T-cell (primary cell): ENCODE measurements at regions not wholly inside any gene's neighbourhood (a gene's known extent, or its start where the extent isn't known, plus 50 kb on each side); places are given as distances from the start of the nearest gene placed in this dataset.

ENCODE experiments used
- ATAC-seq, 4 experiments: fragments of 200-7000 bp in 3 of 4; fragments of 150-1000 bp in 1 of 4; cut with Tn5 transposase; replicated peaks in 1 of 4; 1 replicate in 3 of 4; 2 replicates in 1 of 4; pipeline ENCODE4 v1.10.0; 2021; ENCODE audit warnings: moderate library complexity in 3 of 4, mild to moderate bottlenecking in 2 of 4, moderate number of reproducible peaks in 1 of 4
- CTCF ChIA-PET, 2 donors: fragments of 300-600 bp; sonication (Branson Sonifier 250); formaldehyde crosslinking; loops; one replicate each; lab custom pipeline; 2022; ENCODE audit warnings: antibody characterized with exemption in 2 of 2; lab: Charles Lee
- POLR2A ChIA-PET, 2 donors: fragments of 300-600 bp; sonication (Branson Sonifier 250); formaldehyde crosslinking; loops; one replicate each; lab custom pipeline; 2022; ENCODE audit warnings: antibody characterized with exemption in 2 of 2; lab: Charles Lee
- DNase-seq, 35 experiments: peaks; one replicate each; pipeline versions ENCODE4 v3.0.0 to v3.0.0-alpha.2; 2013 to 2023
- H3K27ac ChIP-seq: one replicate; pipeline ENCODE4 v1.5.1; 2013; ENCODE audit warnings: low read length
- H3K27me3 ChIP-seq, 2 experiments: replicated peaks in 1 of 2; 1 replicate in 1 of 2; 2 replicates in 1 of 2; pipeline versions ENCODE4 v1.6.1 to v1.7.0; 2013; ENCODE audit warnings: low read length in 1 of 2, mixed read lengths in 1 of 2; ENCODE audit not compliant: control insufficient read depth in 2 of 2, insufficient read depth in 2 of 2; ENCODE audit errors: extremely low read depth in 1 of 2
- H3K36me3 ChIP-seq, 2 donors: 1 replicate in 1 of 2; 2 replicates in 1 of 2; pipeline versions ENCODE4 v1.6.1 to v1.7.0; 2013; ENCODE audit warnings: low read length in 1 of 2; ENCODE audit not compliant: control insufficient read depth in 2 of 2, insufficient read depth in 1 of 2; ENCODE audit errors: extremely low read depth in 1 of 2
- H3K4me1 ChIP-seq, 2 experiments: 1 replicate in 1 of 2; 2 replicates in 1 of 2; pipeline versions ENCODE4 v1.6.1 to v1.7.0; 2013; ENCODE audit warnings: low read length in 2 of 2, mixed read lengths in 1 of 2; ENCODE audit not compliant: insufficient read depth in 2 of 2, control insufficient read depth in 1 of 2; ENCODE audit errors: extremely low read depth in 1 of 2
- H3K4me3 ChIP-seq, 2 donors: 1 replicate in 1 of 2; 2 replicates in 1 of 2; pipeline versions ENCODE4 v1.5.1 to v1.7.0; 2013; ENCODE audit warnings: mild to moderate bottlenecking in 2 of 2, low read length in 1 of 2, moderate library complexity in 1 of 2; ENCODE audit not compliant: control insufficient read depth in 1 of 2; ENCODE audit errors: extremely low read depth in 1 of 2
- H3K9me3 ChIP-seq: 2 replicates; pipeline ENCODE4 v1.7.0; 2013
- H3K27ac Mint-ChIP-seq, 2 donors: one replicate each; pipeline ENCODE4 v1.8.0; 2020 to 2021; ENCODE audit warnings: mild to moderate bottlenecking in 2 of 2, mixed read lengths in 2 of 2
- H3K27me3 Mint-ChIP-seq, 2 donors: one replicate each; pipeline ENCODE4 v1.8.0; 2021 to 2022; ENCODE audit warnings: mixed read lengths in 2 of 2
- H3K36me3 Mint-ChIP-seq: one replicate; pipeline ENCODE4 v1.8.0; 2021; ENCODE audit warnings: mixed read lengths
- H3K4me1 Mint-ChIP-seq, 3 donors: one replicate each; pipeline ENCODE4 v1.8.0; 2020 to 2022; ENCODE audit warnings: mixed read lengths in 3 of 3, mild to moderate bottlenecking in 1 of 3
- H3K4me3 Mint-ChIP-seq, 3 donors: one replicate each; pipeline ENCODE4 v1.8.0; 2020 to 2022; ENCODE audit warnings: mild to moderate bottlenecking in 3 of 3, mixed read lengths in 3 of 3, moderate library complexity in 3 of 3
- H3K9me3 Mint-ChIP-seq, 3 donors: one replicate each; pipeline ENCODE4 v1.8.0; 2020 to 2022; ENCODE audit warnings: mixed read lengths in 3 of 3
- WGBS: methylation state at CpG from one replicate; pipeline ENCODE4 v1.1.5; 2013; ENCODE audit warnings: missing lambda C conversion rate; ENCODE audit not compliant: insufficient coverage; 5-methylcytosine and 5-hydroxymethylcytosine counted together

DNA sequence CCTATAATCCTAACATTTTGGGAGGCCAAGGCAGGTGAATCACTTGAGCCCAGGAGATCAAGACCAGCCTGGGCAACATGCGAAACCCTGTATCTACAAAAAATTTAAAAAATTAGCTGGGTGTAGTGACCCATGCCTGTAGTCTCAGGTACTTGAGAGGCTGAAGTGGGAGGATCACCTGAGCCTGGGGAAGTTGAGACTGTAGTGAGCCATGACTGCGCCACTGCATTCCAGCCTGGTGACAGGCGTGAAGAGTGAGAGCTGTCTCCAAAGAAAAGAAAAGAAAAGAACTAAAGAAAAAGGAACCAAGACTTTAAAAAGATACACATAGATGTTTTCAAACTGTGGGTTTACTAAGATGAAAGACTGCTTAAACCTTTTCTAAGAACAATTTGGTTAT lies 129.0 kb downstream of the SPCS3 start:
- H3K27ac ChIP-seq: no peak overlapping the region
- H3K36me3 Mint-ChIP-seq: no peaks in the 10 kb centered on the region
- H3K4me1 ChIP-seq: no peaks in the 10 kb centered on the region
- peaks cover 0 to 9% of the 10 kb centered on the region in 2 donors for H3K27me3 Mint-ChIP-seq
- ATAC-seq: no peak
- H3K27me3 ChIP-seq: no peaks in the 10 kb centered on the region
- H3K4me1 Mint-ChIP-seq: no peaks in the 10 kb centered on the region
- ChIA-PET POLR2A (no interaction called here), CTCF (interaction anchor here in 1 of 2 donors (0.6 kb wide), 1 partner anchor 29 kb away, joined by 3 read pairs; no protein-coding TSS in a partner anchor)
- no peak overlapping the region for H3K27ac Mint-ChIP-seq
- H3K9me3 ChIP-seq: no peaks in the 10 kb centered on the region
- no peak overlapping the region for H3K4me3 Mint-ChIP-seq
- no CpG with 5 or more reads among the region's 3 CpGs for WGBS
- no peaks in the 10 kb centered on the region for H3K36me3 ChIP-seq
- no peaks in the 10 kb centered on the region for H3K9me3 Mint-ChIP-seq
- no peak overlapping the region for H3K4me3 ChIP-seq
- DNase-seq: no peak

DNA sequence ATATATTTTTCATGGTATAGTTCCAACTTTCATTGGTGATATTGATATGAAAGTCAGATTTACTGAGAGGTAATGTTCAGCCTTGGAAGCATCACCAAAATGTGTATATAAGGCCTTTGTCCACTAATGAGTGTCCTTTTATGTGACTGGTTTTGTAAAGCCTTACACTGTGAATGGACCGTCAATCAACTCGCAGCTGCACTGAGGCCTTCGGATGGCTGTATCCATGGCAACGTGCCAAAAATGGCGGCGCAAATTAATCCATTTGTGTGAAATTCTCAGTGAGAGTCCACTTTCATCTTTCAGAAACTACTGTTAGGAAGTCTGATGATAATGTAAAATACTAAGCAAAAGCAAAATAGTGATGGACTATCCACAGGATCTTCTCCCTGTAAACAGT lies 131.7 kb downstream of the SPCS3 start:
- WGBS: 100% methylated on average over 1 of the region's 6 CpGs
- Histone ChIP-seq H3K4me1 (no peaks in the 10 kb centered on the region), H3K27me3 (no peaks in the 10 kb centered on the region), H3K36me3 (no peaks in the 10 kb centered on the region), H3K4me3 (no peak overlapping the region), H3K9me3 (no peaks in the 10 kb centered on the region), H3K27ac (no peak overlapping the region)
- ChIA-PET CTCF (no interaction called here), POLR2A (no interaction called here)
- Mint-ChIP-seq H3K27ac (no peak overlapping the region), H3K9me3 (peaks cover 0 to 9% (median 4%) of the 10 kb centered on the region in 3 donors), H3K27me3 (peaks cover 0 to 9% of the 10 kb centered on the region in 2 donors), H3K36me3 (no peaks in the 10 kb centered on the region), H3K4me3 (no peak overlapping the region), H3K4me1 (no peaks in the 10 kb centered on the region)
- DNase-seq (no peak), ATAC-seq (no peak)

DNA sequence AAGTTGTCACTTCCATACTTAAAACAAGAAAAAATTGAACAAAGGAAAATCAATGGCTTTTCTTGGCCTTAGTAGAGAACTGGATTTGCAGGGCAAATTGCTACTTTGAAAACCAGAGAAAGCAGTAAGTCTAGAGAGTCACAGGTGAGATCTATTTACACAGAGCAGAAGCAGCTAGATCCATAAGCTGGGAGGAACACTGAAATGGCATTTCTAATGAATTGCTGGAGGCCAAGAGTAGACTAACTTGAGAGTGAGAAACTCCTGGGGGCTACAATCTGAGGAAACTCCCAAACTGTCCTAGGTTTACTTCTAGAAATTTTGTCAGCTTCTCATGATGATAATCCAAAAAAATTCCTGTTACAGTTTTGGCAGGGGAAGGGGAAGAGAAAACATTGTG lies 133.3 kb downstream of the SPCS3 start:
- H3K36me3 Mint-ChIP-seq: no peaks in the 10 kb centered on the region
- Histone ChIP-seq H3K9me3 (no peaks in the 10 kb centered on the region), H3K4me3 (no peak overlapping the region), H3K27me3 (no peaks in the 10 kb centered on the region), H3K36me3 (no peaks in the 10 kb centered on the region), H3K4me1 (no peaks in the 10 kb centered on the region), H3K27ac (no peak overlapping the region)
- ChIA-PET POLR2A (no interaction called here), CTCF (no interaction called here)
- peaks cover 0 to 21% (median 4%) of the 10 kb centered on the region in 3 donors for H3K9me3 Mint-ChIP-seq
- H3K27ac Mint-ChIP-seq: no peak overlapping the region
- peaks cover 0 to 9% of the 10 kb centered on the region in 2 donors for H3K27me3 Mint-ChIP-seq
- DNase-seq (no peak), ATAC-seq (no peak)
- H3K4me3 Mint-ChIP-seq: no peak overlapping the region
- no peaks in the 10 kb centered on the region for H3K4me1 Mint-ChIP-seq

DNA sequence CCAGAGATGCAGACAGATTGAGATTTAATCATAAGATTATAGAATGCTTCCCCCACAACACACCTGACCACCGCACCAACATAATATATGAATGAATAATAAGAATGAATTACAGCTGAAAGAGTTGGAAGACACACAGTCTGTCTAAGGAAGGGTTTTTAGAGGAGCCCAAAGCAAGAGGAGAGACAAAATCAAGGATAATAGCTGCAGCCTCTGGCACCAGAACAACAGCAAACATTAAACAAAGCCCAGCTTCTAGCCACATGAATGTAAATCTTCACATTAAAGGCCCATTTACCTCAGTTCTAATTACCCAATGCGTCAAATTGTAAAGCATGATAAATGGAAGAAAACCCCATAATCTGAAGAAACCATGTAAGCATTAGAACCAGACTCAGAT lies 133.9 kb downstream of the SPCS3 start:
- CTCF ChIA-PET: no interaction called here
- no peaks in the 10 kb centered on the region for H3K36me3 Mint-ChIP-seq
- no peak overlapping the region for H3K4me3 Mint-ChIP-seq

DNA sequence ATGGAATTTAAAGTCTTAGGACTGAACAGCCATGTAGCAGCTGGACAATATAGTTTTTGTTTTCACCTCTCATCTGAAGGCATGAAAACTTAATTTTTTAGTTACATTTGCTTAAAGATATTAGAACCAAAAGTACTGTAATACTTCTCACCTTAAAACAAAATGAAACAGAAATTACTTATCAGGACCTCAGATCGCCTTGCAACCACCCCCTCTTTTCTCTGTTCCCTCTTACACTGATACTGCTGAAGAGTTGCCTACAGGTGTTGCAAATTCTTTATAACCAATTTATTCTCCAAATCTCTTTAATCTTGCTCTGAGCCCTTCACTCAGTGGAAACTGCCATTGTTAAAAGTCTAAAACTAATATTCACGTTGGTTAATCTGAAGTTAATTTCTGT lies 145.0 kb downstream of the SPCS3 start:
- Histone ChIP-seq H3K27ac (no peak overlapping the region), H3K4me3 (no peak overlapping the region), H3K4me1 (no peaks in the 10 kb centered on the region), H3K36me3 (no peaks in the 10 kb centered on the region), H3K27me3 (no peaks in the 10 kb centered on the region), H3K9me3 (no peaks in the 10 kb centered on the region)
- Mint-ChIP-seq H3K27ac (no peak overlapping the region), H3K9me3 (peaks cover 3 to 17% (median 14%) of the 10 kb centered on the region in 3 donors), H3K4me3 (no peak overlapping the region), H3K27me3 (no peaks in the 10 kb centered on the region), H3K4me1 (no peaks in the 10 kb centered on the region), H3K36me3 (no peaks in the 10 kb centered on the region)
- ATAC-seq: no peak
- ChIA-PET POLR2A (no interaction called here), CTCF (no interaction called here)
- no peak for DNase-seq
- 77% methylated on average over 2 of the region's 2 CpGs for WGBS

More for the DNA sequence above, 133.9 kb downstream of the SPCS3 start:
- H3K4me1 ChIP-seq: no peaks in the 10 kb centered on the region
- WGBS: no CpG with 5 or more reads among the region's 2 CpGs
- Mint-ChIP-seq H3K9me3 (peaks cover 0 to 22% (median 4%) of the 10 kb centered on the region in 3 donors), H3K4me1 (no peaks in the 10 kb centered on the region), H3K27ac (no peak overlapping the region), H3K27me3 (peaks cover 0 to 9% of the 10 kb centered on the region in 2 donors)
- ATAC-seq (no peak), DNase-seq (no peak)
- no peaks in the 10 kb centered on the region for H3K27me3 ChIP-seq
- POLR2A ChIA-PET: no interaction called here
- H3K27ac ChIP-seq: no peak overlapping the region
- no peaks in the 10 kb centered on the region for H3K9me3 ChIP-seq
- no peak overlapping the region for H3K4me3 ChIP-seq
- no peaks in the 10 kb centered on the region for H3K36me3 ChIP-seq

DNA sequence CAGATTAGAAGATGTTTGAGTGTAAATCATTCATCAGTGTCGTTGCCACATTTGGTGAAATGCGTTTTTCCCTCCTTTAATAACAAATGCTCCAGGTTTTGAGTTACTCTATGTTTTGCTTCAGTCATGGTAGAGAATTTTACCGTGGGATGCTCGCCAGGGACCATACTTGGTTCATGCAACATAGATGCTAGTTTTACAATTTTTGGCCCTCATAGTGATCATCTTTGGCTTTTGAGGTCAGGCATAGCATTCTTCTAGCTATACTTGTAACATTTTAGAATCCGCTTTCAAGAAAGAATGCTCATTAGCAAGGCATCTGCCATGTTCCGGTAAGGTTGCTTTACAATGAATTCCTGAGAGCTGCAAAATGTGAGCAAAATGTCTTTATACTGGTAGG lies 147.2 kb downstream of the SPCS3 start:
- Histone ChIP-seq H3K4me1 (no peaks in the 10 kb centered on the region), H3K27me3 (no peaks in the 10 kb centered on the region), H3K36me3 (no peaks in the 10 kb centered on the region), H3K4me3 (no peak overlapping the region), H3K27ac (no peak overlapping the region), H3K9me3 (no peaks in the 10 kb centered on the region)
- H3K4me3 Mint-ChIP-seq: no peak overlapping the region
- no peaks in the 10 kb centered on the region for H3K27me3 Mint-ChIP-seq
- CTCF ChIA-PET: no interaction called here
- POLR2A ChIA-PET: no interaction called here
- 100% methylated on average over 1 of the region's 6 CpGs for WGBS
- DNase-seq (no peak), ATAC-seq (no peak)
- H3K4me1 Mint-ChIP-seq: no peaks in the 10 kb centered on the region
- H3K27ac Mint-ChIP-seq: no peak overlapping the region
- peaks cover 3 to 16% (median 6%) of the 10 kb centered on the region in 3 donors for H3K9me3 Mint-ChIP-seq
- no peaks in the 10 kb centered on the region for H3K36me3 Mint-ChIP-seq

DNA sequence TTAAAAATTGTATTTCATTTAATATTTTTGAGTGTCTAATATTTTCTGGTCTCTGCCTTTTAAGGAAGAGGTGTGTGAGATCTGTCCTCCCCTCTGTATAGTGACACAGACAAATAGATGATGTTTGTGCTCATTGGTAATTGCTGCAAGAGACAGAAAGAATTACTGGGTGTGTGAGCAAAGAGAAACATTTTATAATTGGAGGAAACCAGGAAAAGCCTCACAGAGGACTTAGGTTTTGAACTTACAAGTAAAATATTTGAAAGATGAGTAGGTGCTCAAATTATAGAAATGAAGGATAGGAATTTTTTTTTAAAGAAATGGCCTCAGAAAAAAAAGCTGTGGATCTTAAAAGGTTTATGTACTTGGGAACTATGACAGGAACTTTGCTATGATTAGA lies 149.8 kb downstream of the SPCS3 start:
- ChIA-PET CTCF (interaction anchor here in 1 of 2 donors (0.6 kb wide), 1 partner anchor 1745 kb away, joined by 3 read pairs; no protein-coding TSS in a partner anchor), POLR2A (no interaction called here)
- Mint-ChIP-seq H3K9me3 (peaks cover 2 to 12% (median 6%) of the 10 kb centered on the region in 3 donors), H3K36me3 (no peaks in the 10 kb centered on the region), H3K27me3 (no peaks in the 10 kb centered on the region), H3K4me1 (no peaks in the 10 kb centered on the region), H3K27ac (no peak overlapping the region), H3K4me3 (no peak overlapping the region)
- DNase-seq (no peak), ATAC-seq (no peak)
- Histone ChIP-seq H3K27me3 (no peaks in the 10 kb centered on the region), H3K4me3 (no peak overlapping the region), H3K27ac (no peak overlapping the region), H3K4me1 (no peaks in the 10 kb centered on the region), H3K36me3 (no peaks in the 10 kb centered on the region), H3K9me3 (no peaks in the 10 kb centered on the region)
